GM18511 (cell line): ENCODE measurements at regions not wholly inside any gene's neighbourhood (a gene's known extent, or its start where the extent isn't known, plus 50 kb on each side); places are given as distances from the start of the nearest gene placed in this dataset.

ENCODE experiments used
- ATAC-seq: cut with Tn5 transposase; IDR thresholded peaks from one replicate; pipeline ENCODE4 v1.9.1; 2021; ENCODE audit warnings: mild to moderate bottlenecking, moderate library complexity; ENCODE audit not compliant: unreplicated experiment

DNA sequence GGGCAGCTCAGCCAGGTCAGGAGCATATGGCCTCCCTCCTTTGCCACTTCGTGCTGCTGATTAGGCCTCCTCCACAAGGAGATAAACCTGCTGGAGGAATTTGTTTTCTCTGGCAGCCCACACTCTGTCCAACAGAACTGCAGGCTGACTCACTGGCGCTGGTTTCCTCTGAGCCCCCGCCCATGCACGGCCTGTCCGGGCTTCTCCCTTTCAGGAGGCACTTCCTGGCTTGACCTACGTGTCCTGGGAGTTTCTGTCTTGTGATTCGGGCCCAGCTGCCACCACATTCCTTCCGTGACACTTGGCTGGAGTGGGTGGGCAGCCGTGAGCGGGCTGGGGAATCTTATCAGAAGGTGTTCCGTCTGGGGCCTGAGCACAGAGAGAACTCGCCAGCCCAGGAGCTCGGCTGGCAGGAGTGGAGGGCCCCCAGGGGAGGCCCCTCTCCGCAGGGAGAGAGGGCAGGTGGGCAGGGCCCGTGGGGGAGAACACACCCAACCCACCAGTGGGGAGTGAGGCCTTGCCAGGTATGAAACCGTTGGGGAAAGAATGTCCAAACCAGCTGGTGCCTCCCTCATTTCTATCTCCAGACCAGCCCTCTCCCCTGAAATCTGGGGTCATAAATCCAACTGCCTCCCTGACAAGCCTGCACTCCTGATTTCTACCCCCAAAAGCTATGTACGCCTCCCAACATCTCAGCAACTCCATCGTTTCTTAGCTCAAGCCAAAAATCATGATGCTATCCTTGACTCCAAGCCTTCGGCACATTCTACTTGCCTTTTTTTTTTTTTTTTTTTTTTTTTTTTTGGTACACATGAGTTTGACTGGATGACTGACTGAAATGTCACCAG lies 110.6 kb upstream of the MEF2A start:
- no peak for ATAC-seq

GRCh38 chr15:99455789-99456160 lies 110.0 kb upstream of the MEF2A start:
- ATAC-seq: no peak

DNA sequence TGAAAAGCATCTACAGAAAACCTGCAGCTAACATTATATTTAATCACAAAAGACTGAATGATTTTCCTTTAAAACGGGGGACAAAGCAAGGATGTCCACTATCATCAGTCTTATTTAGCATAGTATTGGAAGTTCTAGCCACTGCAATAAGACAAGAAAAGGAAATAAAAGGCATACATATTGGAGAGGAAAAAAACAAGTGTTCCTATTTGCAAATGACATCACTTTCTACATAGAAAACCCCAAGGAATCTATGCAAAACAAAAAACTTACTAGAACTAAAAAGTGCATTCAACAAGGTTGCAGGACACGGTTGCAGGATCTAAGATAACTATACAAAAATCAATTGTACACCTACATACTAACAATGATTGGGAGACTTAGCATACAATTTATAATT lies 101.6 kb upstream of the MEF2A start:
- ATAC-seq: no peak

GRCh38 chr15:99466701-99467337 lies 99.0 kb upstream of the MEF2A start:
- no peak for ATAC-seq

- ATAC-seq: no peak
Measured at GRCh38 chr15:99467338-99467720, 98.5 kb upstream of the MEF2A start.

DNA sequence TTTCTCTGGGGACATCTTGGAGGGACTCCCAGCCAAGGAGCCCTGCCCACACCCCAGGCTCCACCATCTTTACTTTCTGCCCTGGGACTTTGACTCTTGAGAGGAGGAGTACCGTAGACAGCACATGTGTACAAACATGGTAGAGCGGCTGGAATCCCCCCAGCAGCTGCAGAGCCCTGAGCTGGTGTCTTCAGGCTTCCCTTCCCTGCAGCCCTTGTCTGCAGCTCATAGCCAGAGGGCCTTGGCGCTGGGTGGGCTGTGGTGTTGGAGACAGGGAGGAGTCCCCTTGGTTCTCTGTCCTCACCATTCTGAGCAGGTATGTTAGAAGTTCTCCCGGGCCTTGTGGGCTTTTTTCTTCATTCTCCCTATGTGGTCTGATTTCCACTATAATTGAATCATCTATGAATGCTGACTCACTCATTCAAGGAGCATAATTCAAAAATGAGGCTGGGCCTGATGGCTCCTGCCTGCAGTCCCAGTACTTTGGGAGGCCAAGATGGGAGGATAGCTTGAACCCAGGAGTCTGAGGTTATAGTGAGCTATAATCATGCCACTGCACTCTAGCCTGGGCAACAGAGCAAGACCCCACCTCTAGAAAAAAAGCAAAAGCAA lies 97.8 kb upstream of the MEF2A start:
- no peak for ATAC-seq

DNA sequence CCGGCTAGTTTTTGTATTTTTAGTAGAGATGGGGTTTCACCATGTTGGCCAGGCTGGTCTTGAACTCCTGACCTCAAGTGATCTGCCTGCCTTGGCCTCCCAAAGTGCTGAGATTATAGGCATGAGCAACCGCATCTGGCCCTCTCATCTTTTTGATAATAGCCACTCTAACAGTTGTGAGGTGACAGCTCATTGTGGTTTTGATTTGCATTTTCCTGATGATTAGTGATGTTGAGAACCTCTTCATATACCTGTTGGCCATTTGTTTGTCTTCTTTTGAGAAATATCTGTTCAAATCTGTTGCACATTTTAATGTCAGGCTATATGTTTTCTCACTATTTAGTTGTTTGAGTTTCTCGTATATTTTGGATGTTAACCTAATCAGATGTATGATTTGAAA lies 95.6 kb upstream of the MEF2A start:
- peak; percentile 77 for ATAC-seq

GRCh38 chr15:99472416-99473145 lies 93.2 kb upstream of the MEF2A start:
- ATAC-seq: no peak

DNA sequence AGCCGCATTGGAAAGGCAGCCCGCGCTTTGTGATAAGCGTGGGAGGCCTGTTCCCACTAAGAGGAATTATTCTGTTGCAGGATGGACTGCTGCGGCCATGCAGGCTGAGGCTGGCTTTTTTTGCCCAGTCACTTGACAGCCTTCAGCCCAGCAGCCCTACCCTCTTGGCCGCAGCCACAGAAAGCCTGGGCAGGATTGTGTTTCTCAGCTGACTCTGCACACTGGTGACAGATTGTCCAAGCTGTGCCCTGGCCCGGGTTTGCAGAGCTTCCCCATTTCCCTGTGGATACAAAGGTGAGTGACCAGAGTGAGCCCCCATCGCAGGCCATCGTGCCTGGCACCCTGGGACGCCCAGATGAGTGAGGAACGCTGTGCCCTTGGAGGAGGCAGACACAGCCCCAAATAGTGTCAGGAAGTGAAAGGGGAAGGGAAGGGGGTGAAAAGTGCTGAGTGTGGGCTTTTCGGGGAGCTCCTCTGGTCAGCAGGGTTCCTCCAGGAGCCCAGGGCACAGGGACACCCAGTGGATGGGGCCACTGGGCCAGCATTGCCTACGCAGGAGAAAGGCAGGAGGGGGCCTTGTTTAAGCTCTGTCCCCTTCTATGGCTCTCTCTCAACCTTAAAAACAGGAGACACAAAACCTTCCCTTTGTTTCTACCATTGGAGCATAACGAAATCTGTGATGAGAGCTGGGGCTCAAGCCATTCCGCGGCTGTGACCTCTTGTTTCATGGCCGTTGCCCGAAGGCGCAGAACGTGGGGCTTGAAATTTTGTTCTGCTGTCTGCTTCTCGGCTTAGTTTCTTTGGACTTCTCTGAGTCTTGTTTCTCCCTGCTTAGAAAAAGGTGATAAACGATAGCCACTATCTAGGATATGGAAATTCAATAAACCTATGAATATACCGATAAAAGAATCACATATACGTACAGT lies 91.5 kb upstream of the MEF2A start:
- ATAC-seq: no peak

- no peak for ATAC-seq
Measured at GRCh38 chr15:99474909-99475753, 90.7 kb upstream of the MEF2A start.

DNA sequence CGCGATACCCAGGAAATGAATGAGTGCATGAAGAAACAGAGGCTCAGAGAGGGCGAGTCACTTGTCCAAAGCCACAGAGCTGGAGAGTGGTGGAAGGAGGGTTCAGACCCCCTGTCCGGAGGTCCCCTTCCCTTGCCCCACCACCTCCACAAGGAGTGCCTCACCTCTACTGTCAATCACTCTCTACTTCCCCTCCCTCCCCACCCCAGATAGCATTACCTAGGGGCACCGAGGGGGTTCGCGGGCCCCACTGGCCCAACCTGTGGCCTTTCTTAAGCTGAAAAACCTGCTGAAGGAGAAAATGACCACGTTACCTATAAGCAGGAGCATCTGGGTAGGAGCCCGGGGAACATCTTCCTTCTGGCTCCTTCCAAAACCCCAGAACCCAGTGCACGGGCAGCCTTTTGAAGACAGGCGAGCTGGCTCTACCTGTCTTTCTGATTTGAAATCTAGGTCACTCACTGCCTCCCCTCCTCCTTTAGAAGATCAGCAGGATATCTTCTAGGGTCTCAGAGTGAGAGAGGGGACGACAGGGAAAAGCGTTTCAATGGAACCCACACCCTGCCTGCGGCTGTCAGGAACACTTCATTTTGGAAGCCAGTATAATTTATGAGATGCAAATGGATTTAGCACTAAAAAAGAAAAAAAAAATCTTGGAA lies 89.9 kb upstream of the MEF2A start:
- ATAC-seq: no peak

GRCh38 chr15:99476413-99477222 lies 89.2 kb upstream of the MEF2A start:
- peak; percentile 74 for ATAC-seq

DNA sequence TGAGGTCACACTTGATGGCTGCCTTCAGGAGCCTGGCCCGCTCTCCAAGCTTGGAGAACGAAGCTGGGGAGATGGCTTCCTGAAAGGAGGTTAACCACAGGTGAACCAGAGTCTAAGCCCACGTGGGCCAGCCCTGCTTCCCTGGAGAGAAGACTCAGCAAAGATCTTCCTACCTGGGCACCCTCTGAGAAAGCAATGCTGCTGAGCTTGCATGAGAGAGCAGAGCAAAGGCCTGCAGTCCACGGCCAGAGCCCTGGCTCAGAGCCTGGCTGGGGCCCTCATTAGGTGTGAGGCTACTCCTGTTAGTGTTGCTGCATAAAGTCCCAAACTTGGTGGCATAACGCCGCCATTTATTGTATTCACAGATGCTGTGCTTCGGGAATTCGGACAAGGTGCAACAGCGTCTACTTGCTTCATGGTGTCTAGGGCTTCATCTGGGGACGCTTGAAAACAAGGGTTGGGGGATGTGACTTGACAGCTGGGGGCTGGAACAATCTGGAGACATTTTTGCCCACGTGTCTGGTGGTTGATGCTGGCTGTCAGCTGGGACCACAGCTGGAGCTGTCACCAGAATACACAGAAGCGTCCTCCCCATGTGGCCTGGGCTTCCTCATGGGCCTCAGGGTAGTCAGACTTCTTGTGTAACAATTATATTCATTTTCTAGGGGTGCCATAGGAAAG lies 87.9 kb upstream of the MEF2A start:
- no peak for ATAC-seq

GRCh38 chr15:99478977-99479376 lies 86.8 kb upstream of the MEF2A start:
- no peak for ATAC-seq

DNA sequence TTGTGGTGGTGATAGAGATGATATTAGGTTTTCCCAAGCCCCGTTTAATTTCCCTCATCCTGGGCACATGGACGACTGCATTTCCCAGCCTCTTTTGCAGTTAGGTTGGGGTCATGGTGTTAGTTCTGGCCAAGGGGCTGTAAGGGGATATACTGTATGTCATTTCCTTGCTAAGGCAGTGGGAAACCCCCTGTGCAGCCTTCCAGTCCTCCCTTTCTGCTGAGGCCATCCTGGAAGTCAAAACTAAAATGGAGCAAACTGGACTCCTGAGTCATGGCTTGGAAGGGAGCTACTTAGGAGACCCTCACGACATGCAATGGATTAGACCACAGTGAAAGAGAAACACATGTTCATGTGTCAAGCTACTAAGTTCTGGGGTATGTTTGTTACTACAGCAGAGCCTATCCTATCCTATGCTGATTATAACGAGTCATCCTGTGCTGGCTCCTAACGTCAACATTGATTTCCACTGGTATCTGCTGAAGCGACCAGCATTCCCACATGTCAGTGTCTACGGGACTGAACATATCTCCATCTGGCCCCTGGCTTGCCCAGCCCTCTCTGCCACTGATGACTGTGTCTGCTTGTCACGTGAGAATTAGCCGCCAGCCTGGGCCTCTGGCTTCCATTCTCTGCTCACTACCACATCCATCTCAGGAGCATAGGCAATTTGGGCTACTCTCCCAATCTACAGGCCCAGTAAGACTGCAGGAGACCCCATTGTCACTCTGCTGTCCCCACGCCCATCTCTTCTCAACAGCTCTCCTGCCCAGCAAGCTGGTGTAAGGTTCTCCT lies 85.6 kb upstream of the MEF2A start:
- ATAC-seq: no peak

GRCh38 chr15:99481113-99481950 lies 84.5 kb upstream of the MEF2A start:
- no peak for ATAC-seq
